ENCODE measurements at regions not wholly inside any gene's neighbourhood (a gene's known extent, or its start where the extent isn't known, plus 50 kb on each side); places are given as distances from the start of the nearest gene placed in this dataset.

DNA sequence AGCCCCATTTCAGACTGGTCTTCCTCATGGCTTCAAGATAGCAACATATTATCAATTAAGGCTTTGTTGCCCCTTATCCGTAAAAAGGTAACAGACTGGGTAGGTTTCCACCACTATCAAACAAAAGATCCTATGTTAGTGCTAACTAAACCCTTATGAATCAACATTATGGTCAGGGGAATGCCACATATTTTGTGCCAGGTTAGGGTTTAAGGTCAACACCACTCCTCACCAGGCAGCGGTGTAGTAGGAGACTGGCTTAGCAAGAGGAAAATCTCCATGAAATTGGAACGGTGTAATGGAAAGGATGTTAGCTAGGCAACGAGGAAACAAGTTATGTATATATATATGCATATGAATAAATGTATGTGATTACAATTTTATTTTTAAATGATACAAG, 655.8 kb downstream of the TLR4 start:
- no peak for DNase-seq (ENCODE audit: low read depth in 2 of 3, low spot score in 2 of 3)

DNA sequence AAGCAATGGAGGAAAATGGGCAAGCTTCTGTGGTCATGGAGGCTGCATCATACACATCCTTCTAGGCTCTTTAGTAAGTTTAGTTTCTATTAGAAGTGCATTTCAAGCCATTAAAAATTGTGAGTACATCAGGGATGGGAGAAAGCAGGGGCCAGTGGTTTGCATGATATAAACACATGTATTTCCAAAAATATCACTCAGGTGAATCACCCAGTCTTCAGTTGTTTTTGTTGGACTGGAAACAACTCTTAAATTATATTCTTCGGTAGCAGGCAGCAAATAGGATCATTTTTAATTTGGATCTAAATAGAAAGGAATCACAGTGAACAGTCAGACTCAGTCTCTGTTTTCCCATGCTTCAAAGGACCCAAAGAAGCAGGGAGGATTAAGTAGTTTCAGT, 657.9 kb downstream of the TLR4 start:
- no peak for DNase-seq (ENCODE audit: low read depth in 2 of 3, low spot score in 2 of 3)

- DNase-seq (ENCODE audit: low read depth in 2 of 3, low spot score in 2 of 3) = no peak
These were observed 658.4 kb downstream of the TLR4 start for GRCh38 chr9:118362596-118362995.

- no peak for DNase-seq (ENCODE audit: low read depth in 2 of 3, low spot score in 2 of 3)
These were observed 660.3 kb downstream of the TLR4 start for GRCh38 chr9:118364266-118365106.

GRCh38 chr9:118366228-118366627, 662.0 kb downstream of the TLR4 start:
- DNase-seq (ENCODE audit: low read depth in 2 of 3, low spot score in 2 of 3) = no peak

DNA sequence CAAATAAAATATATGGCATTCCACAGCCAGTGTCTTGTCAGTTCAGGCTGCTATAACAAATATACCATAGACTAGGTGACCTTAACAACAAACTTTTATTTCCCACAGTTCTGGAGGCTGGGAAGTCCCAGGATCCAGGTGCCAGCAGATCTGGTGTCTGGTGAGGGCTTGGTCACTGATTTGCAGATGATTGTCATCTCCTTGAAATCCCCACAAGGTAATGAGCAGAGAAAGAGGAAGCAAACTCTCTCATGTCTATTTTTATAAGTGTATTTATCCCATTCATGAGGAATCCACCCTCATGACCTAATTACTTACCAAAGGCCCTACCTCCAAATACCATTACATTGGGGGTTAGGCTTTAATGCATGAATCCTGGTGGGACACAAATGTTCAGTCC, 663.2 kb downstream of the TLR4 start:
- no peak for DNase-seq (ENCODE audit: low read depth in 2 of 3, low spot score in 2 of 3)

GRCh38 chr9:118384531-118385100, 680.4 kb downstream of the TLR4 start:
- DNase-seq (ENCODE audit: low read depth in 2 of 3, low spot score in 2 of 3) = no peak

DNA sequence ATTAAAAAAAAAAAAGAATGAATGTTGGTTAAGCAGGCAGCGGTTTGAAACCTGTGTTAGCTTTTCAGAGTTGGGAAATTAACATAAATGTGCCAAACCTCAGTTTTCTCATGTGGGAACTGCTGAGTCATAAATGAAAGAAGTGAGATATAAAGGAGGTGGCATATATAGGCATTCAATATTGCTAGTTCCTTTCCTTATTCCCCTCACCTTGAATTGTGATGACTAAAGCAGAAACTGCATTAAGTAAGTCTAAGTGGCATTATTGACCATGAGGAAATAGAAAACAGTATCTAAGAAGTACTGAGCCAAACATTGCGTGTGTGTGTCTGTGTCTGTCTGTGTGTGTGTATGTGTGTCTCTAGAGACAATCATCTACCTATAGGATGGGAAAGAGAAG, 691.2 kb downstream of the TLR4 start:
- no peak for DNase-seq (ENCODE audit: low read depth in 2 of 3, low spot score in 2 of 3)

DNA sequence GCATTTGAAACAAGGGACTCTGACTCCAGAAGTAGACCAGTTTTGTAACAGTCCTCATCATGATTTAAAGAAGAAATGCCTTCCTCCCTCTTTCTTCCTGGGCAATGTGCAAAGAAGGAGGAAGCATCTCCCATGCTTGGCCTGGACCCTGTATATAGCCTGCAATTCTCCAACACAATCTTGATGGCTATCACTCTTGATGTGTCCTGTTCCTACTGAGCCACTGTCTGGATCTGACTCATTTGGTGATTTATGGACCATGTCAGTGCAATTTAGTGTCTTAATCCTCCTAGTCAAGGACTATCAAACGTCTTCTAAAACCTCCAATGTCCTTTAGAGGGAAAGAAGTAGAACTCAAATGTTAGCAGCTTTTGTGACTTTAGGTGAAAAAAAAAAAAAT, 697.3 kb downstream of the TLR4 start:
- DNase-seq (ENCODE audit: low read depth in 2 of 3, low spot score in 2 of 3) = no peak

GRCh38 chr9:118414676-118415075, 710.5 kb downstream of the TLR4 start:
- no peak for DNase-seq (ENCODE audit: low read depth in 2 of 3, low spot score in 2 of 3)

DNA sequence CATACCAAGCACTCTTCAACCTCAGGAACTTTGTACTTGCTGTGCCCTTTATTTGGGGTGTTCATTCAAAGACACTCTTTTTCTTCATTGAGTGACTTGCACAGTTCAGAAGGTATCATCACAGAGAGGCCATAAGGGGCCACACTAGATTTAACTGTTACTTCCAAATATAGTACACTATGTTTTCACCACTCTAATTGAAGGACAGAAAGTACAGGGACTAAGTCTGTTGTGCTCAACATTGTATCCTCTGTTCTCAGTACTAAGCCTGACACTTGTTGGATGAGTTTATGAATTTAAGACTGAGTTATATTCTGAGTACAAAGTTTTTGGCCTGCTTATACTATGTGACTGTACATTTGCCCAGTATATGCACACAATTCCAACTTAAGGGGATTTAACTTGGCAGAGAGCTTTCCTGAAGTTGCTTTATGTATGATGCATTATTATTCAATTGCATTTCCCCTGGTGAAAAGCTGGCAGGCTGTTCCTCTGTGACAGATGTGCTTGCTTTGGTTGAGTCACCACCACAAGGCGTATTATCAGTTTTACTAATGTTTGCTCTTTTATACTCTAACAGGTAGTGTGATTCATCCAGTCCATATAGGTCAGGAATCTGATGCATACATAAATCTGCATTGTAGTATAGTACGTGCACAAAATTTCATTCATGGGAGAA, 714.8 kb downstream of the TLR4 start:
- no peak for DNase-seq (ENCODE audit: low read depth in 2 of 3, low spot score in 2 of 3)

DNA sequence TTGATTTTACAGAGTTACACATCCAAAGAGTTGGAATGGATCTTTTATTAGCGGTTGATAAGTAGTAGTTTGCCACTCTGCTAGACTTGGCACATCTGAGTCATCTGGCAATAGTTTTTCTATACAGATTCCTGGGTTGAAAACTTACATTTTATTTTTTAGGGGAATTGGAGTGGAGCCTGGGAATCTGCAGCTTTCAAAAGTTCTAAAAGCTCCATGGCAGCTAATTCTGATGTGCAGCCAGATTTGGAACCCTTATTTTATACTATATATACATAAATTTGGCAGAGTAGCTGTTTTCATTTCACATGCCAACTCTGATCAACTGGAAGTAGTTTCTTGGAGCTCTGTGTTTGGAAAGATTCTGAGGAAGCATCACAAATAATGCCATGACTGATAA, 715.5 kb downstream of the TLR4 start:
- DNase-seq (ENCODE audit: low read depth in 2 of 3, low spot score in 2 of 3) = no peak

GRCh38 chr9:118422508-118422907, 718.3 kb downstream of the TLR4 start:
- no peak for DNase-seq (ENCODE audit: low read depth in 2 of 3, low spot score in 2 of 3)

- no peak for DNase-seq (ENCODE audit: low read depth in 2 of 3, low spot score in 2 of 3)
These were observed 718.8 kb downstream of the TLR4 start for GRCh38 chr9:118423021-118423420.

DNA sequence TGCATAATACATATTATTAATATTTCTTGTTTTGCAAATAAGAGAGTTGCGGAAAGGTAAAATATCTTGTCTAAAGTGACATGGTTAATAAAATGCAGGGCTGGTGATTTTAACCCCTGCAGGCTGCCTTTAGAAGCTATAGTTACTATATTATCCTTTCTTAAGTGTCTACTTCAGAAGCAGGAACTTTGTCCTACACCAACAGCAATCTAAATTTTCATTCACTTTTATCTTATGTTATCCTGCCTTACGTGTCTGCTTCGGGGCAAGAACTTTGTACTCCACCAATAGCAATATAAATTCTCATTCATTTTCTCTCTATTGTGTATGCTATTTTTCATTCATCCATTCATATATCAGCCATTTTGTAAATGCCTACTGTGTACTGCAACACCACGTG, 719.5 kb downstream of the TLR4 start:
- no peak for DNase-seq (ENCODE audit: low read depth in 2 of 3, low spot score in 2 of 3)

- DNase-seq (ENCODE audit: low read depth in 2 of 3, low spot score in 2 of 3) = no peak
These were observed 722.6 kb downstream of the TLR4 start for GRCh38 chr9:118426772-118427171.

GRCh38 chr9:118438810-118439209, 734.6 kb downstream of the TLR4 start:
- no peak for DNase-seq (ENCODE audit: low read depth in 2 of 3, low spot score in 2 of 3)

GRCh38 chr9:118439441-118439840, 735.2 kb downstream of the TLR4 start:
- no peak for DNase-seq (ENCODE audit: low read depth in 2 of 3, low spot score in 2 of 3)

- no peak for DNase-seq (ENCODE audit: low read depth in 2 of 3, low spot score in 2 of 3)
These were observed 740.2 kb downstream of the TLR4 start for GRCh38 chr9:118444403-118444802.

GRCh38 chr9:118446943-118447639, 742.9 kb downstream of the TLR4 start:
- no peak for DNase-seq (ENCODE audit: low read depth in 2 of 3, low spot score in 2 of 3)

DNA sequence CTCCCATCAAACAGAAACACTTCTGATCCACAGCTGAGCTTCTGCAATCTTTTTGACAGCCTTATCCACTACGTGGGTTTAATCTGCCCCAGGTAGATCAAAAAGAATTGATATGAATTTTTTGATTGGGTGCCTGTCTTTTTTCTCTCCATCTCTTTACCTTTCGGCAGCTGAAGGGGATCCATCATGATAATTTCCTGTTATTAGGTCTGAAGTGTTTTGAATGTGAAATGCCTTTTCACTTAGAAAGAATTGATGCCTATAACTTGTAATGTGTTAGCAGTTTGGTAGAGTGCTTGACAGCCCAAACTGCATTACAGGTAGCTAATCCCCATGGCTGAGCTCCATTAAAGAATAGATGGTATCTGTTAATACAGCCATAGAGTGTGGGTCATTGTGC, 745.4 kb downstream of the TLR4 start:
- no peak for DNase-seq (ENCODE audit: low read depth in 2 of 3, low spot score in 2 of 3)

Measured in hematopoietic multipotent progenitor cell (in vitro differentiated cells).